WTC11 (cell line): ENCODE measurements at regions not wholly inside any gene's neighbourhood (a gene's known extent, or its start where the extent isn't known, plus 50 kb on each side); places are given as distances from the start of the nearest gene placed in this dataset.

Experiments
- ATAC-seq: fragments of 200-7000 bp; cut with Tn5 transposase; 2 replicates; pipeline ENCODE4 v1.10.0; 2021; ENCODE audit warnings: mild to moderate bottlenecking, moderate library complexity
- CTCF ChIA-PET: fragments of 300-600 bp; sonication (Branson Sonifier 250); formaldehyde crosslinking; loops from one replicate; lab custom pipeline; 2021; ENCODE audit warnings: antibody characterized with exemption; lab: Charles Lee
- POLR2A ChIA-PET: fragments of 350-600 bp; sonication (Branson Sonifier 250); formaldehyde crosslinking; loops from one replicate; lab custom pipeline; 2021; ENCODE audit warnings: antibody characterized with exemption; lab: Charles Lee
- DNase-seq: peaks from one replicate; pipeline ENCODE4 v3.0.0; 2021; ENCODE audit warnings: low spot score
- H3K27ac Mint-ChIP-seq: 2 replicates; pipeline ENCODE4 v1.8.0; 2021; ENCODE audit warnings: mixed read lengths
- H3K27me3 Mint-ChIP-seq: 2 replicates; pipeline ENCODE4 v1.8.0; 2021; ENCODE audit warnings: low read depth, mild to moderate bottlenecking, moderate library complexity, mixed read lengths
- H3K36me3 Mint-ChIP-seq: 2 replicates; pipeline ENCODE4 v1.8.0; 2021; ENCODE audit warnings: mixed read lengths
- H3K4me1 Mint-ChIP-seq: 2 replicates; pipeline ENCODE4 v1.8.0; 2022; ENCODE audit warnings: mixed read lengths
- H3K4me3 Mint-ChIP-seq: 2 replicates; pipeline ENCODE4 v1.8.0; 2021; ENCODE audit warnings: mild to moderate bottlenecking, moderate library complexity, mixed read lengths
- H3K9me3 Mint-ChIP-seq: 2 replicates; pipeline ENCODE4 v1.8.0; 2021; ENCODE audit warnings: mixed read lengths
- GRHL2 ChIP-seq: fragments of 250-450 bp; sonication (Bioruptor Pico); IDR thresholded peaks from 2 replicates; pipeline ENCODE4 v1.8.0; 2022; ENCODE audit warnings: mild to moderate bottlenecking, moderate library complexity; ENCODE audit not compliant: insufficient replicate concordance, severe bottlenecking
- JAZF1 ChIP-seq: fragments of 250-450 bp; sonication (Bioruptor Pico); IDR thresholded peaks from 2 replicates; pipeline ENCODE4 v1.9.0; 2021; ENCODE audit warnings: moderate library complexity, mild to moderate bottlenecking, inconsistent platforms
- NFYB ChIP-seq: sonication (generic); formaldehyde crosslinking; conservative IDR thresholded peaks from 2 replicates; pipeline ENCODE4 v1.8.0; 2022; ENCODE audit warnings: low read depth, missing genetic modification reagents
- RELA ChIP-seq: sonication (generic); formaldehyde crosslinking; IDR thresholded peaks from 2 replicates; pipeline ENCODE4 v1.8.1; 2022; ENCODE audit warnings: missing genetic modification reagents, mild to moderate bottlenecking, borderline replicate concordance
- RORB ChIP-seq: fragments of 250-450 bp; sonication (Bioruptor Pico); IDR thresholded peaks from 2 replicates; pipeline ENCODE4 v1.9.0; 2021; ENCODE audit warnings: mild to moderate bottlenecking
- SMAD3 ChIP-seq: sonication (generic); formaldehyde crosslinking; IDR thresholded peaks from 2 replicates; pipeline ENCODE4 v1.8.0; 2022; ENCODE audit warnings: missing genetic modification reagents, mild to moderate bottlenecking, borderline replicate concordance
- SOX15 ChIP-seq: fragments of 250-450 bp; sonication (Bioruptor Pico); IDR thresholded peaks from 2 replicates; pipeline ENCODE4 v1.9.0; 2021; ENCODE audit warnings: mild to moderate bottlenecking
- ZNF232 ChIP-seq: sonication (generic); formaldehyde crosslinking; IDR thresholded peaks from 2 replicates; pipeline ENCODE4 v1.8.0; 2022; ENCODE audit warnings: mild to moderate bottlenecking, missing genetic modification reagents
- ZNF263 ChIP-seq: sonication (generic); formaldehyde crosslinking; IDR thresholded peaks from 2 replicates; pipeline ENCODE4 v1.8.1; 2022; ENCODE audit warnings: low read depth, mild to moderate bottlenecking, moderate library complexity, missing genetic modification reagents
- TF ChIP-seq, protein P1 (sequence below): fragments of 250-450 bp; sonication (Bioruptor Pico); IDR thresholded peaks from 2 replicates; pipeline ENCODE4 v1.9.0; 2021; ENCODE audit warnings: mild to moderate bottlenecking, borderline replicate concordance
- TF ChIP-seq, protein P2 (sequence below): fragments of 250-450 bp; sonication (Bioruptor Pico); IDR thresholded peaks from 2 replicates; pipeline ENCODE4 v1.8.0; 2021; ENCODE audit warnings: mild to moderate bottlenecking
- TF ChIP-seq, protein P3 (sequence below): sonication (generic); formaldehyde crosslinking; IDR thresholded peaks from 2 replicates; pipeline ENCODE4 v1.8.0; 2022; ENCODE audit warnings: missing genetic modification reagents
- TF ChIP-seq, protein P4 (sequence below): sonication (generic); formaldehyde crosslinking; IDR thresholded peaks from 2 replicates; pipeline ENCODE4 v1.8.1; 2022; ENCODE audit warnings: low read depth, missing genetic modification reagents, borderline replicate concordance
- TF ChIP-seq, protein P5 (sequence below): fragments of 250-450 bp; sonication (Bioruptor Pico); IDR thresholded peaks from 2 replicates; pipeline ENCODE4 v1.9.0; 2021; ENCODE audit warnings: mild to moderate bottlenecking
- TF ChIP-seq, protein P6 (sequence below): sonication (generic); formaldehyde crosslinking; IDR thresholded peaks from 2 replicates; pipeline ENCODE4 v1.8.1; 2023; ENCODE audit warnings: mild to moderate bottlenecking, missing genetic modification reagents

DNA sequence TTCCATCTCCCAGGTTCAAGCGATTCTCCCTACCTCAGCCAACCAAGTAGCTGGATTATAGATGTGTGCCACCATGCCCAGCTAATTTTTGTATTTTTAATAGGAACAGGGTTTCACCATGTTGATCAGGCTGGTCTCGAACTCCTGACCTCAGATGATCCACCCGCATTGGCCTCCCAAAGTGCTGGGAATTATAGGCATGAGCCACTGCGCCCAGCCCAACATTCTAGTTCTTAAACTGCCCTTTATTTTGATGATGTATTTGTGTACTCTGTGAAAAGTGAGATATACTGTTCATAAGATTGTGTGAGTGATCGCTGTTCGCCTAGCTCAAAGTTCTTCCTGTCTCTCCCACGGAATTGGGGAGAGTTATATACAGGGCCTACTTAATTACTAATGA, 93.1 kb downstream of the HFE start (continued):
- no peak for TF ChIP-seq RELA (CRISPR knock-in tag)
- no peak for TF ChIP-seq SMAD3 (CRISPR knock-in tag)
- TF ChIP-seq JAZF1 (CRISPR knock-in tag): no peak
- TF ChIP-seq, protein P1, sequence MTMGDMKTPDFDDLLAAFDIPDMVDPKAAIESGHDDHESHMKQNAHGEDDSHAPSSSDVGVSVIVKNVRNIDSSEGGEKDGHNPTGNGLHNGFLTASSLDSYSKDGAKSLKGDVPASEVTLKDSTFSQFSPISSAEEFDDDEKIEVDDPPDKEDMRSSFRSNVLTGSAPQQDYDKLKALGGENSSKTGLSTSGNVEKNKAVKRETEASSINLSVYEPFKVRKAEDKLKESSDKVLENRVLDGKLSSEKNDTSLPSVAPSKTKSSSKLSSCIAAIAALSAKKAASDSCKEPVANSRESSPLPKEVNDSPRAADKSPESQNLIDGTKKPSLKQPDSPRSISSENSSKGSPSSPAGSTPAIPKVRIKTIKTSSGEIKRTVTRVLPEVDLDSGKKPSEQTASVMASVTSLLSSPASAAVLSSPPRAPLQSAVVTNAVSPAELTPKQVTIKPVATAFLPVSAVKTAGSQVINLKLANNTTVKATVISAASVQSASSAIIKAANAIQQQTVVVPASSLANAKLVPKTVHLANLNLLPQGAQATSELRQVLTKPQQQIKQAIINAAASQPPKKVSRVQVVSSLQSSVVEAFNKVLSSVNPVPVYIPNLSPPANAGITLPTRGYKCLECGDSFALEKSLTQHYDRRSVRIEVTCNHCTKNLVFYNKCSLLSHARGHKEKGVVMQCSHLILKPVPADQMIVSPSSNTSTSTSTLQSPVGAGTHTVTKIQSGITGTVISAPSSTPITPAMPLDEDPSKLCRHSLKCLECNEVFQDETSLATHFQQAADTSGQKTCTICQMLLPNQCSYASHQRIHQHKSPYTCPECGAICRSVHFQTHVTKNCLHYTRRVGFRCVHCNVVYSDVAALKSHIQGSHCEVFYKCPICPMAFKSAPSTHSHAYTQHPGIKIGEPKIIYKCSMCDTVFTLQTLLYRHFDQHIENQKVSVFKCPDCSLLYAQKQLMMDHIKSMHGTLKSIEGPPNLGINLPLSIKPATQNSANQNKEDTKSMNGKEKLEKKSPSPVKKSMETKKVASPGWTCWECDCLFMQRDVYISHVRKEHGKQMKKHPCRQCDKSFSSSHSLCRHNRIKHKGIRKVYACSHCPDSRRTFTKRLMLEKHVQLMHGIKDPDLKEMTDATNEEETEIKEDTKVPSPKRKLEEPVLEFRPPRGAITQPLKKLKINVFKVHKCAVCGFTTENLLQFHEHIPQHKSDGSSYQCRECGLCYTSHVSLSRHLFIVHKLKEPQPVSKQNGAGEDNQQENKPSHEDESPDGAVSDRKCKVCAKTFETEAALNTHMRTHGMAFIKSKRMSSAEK: no peak
- TF ChIP-seq GRHL2 (CRISPR knock-in tag): no peak
- TF ChIP-seq, all 79 proteins: peak for 0

DNA sequence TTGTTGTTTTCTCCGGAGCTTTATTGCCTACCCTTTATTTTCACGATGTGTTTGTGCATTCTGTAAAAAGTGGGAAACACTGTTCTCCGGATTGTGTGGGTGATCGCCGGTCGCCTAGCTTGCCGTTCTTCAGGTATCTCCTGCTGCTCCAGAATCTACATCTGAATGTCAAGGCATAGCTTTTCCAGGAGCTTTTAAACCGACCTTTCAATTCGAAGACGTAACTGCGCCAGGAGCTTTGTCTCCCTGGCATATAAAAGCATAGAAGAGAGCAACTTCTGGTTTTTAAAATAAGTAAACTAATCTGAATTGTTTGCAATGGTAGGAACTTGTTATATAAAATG, 96.0 kb downstream of the HFE start:
- TF ChIP-seq, protein P2, sequence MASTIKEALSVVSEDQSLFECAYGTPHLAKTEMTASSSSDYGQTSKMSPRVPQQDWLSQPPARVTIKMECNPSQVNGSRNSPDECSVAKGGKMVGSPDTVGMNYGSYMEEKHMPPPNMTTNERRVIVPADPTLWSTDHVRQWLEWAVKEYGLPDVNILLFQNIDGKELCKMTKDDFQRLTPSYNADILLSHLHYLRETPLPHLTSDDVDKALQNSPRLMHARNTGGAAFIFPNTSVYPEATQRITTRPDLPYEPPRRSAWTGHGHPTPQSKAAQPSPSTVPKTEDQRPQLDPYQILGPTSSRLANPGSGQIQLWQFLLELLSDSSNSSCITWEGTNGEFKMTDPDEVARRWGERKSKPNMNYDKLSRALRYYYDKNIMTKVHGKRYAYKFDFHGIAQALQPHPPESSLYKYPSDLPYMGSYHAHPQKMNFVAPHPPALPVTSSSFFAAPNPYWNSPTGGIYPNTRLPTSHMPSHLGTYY (CRISPR knock-in tag): no peak
- TF ChIP-seq SOX15 (CRISPR knock-in tag): no peak
- TF ChIP-seq, protein P3, sequence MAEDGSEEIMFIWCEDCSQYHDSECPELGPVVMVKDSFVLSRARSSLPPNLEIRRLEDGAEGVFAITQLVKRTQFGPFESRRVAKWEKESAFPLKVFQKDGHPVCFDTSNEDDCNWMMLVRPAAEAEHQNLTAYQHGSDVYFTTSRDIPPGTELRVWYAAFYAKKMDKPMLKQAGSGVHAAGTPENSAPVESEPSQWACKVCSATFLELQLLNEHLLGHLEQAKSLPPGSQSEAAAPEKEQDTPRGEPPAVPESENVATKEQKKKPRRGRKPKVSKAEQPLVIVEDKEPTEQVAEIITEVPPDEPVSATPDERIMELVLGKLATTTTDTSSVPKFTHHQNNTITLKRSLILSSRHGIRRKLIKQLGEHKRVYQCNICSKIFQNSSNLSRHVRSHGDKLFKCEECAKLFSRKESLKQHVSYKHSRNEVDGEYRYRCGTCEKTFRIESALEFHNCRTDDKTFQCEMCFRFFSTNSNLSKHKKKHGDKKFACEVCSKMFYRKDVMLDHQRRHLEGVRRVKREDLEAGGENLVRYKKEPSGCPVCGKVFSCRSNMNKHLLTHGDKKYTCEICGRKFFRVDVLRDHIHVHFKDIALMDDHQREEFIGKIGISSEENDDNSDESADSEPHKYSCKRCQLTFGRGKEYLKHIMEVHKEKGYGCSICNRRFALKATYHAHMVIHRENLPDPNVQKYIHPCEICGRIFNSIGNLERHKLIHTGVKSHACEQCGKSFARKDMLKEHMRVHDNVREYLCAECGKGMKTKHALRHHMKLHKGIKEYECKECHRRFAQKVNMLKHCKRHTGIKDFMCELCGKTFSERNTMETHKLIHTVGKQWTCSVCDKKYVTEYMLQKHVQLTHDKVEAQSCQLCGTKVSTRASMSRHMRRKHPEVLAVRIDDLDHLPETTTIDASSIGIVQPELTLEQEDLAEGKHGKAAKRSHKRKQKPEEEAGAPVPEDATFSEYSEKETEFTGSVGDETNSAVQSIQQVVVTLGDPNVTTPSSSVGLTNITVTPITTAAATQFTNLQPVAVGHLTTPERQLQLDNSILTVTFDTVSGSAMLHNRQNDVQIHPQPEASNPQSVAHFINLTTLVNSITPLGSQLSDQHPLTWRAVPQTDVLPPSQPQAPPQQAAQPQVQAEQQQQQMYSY (CRISPR knock-in tag): 0 out of 2 replicates have a peak, but pooled peaks have one; percentile 20
- TF ChIP-seq, protein P4, sequence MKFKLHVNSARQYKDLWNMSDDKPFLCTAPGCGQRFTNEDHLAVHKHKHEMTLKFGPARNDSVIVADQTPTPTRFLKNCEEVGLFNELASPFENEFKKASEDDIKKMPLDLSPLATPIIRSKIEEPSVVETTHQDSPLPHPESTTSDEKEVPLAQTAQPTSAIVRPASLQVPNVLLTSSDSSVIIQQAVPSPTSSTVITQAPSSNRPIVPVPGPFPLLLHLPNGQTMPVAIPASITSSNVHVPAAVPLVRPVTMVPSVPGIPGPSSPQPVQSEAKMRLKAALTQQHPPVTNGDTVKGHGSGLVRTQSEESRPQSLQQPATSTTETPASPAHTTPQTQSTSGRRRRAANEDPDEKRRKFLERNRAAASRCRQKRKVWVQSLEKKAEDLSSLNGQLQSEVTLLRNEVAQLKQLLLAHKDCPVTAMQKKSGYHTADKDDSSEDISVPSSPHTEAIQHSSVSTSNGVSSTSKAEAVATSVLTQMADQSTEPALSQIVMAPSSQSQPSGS (CRISPR knock-in tag): no peak
- TF ChIP-seq, all 79 proteins: peak for 1
- DNase-seq (peak; percentile 39), ATAC-seq (peak; percentile 52)
- CTCF ChIA-PET: interaction anchor here (1.4 to 1.8 kb wide), 3 partner anchors 10 to 24 kb away, joined by 4 to 14 read pairs (median 7); a partner anchor contains a TSS
- H3K27ac Mint-ChIP-seq: peak overlapping the region; percentile 99
- H3K27me3 Mint-ChIP-seq: no peaks in the 10 kb centered on the region
- POLR2A ChIA-PET: interaction anchor here (0.6 to 9.1 kb wide), 53 partner anchors 7 to 1710 kb away, joined by 3 to 471 read pairs (median 8); a partner anchor contains a TSS
- no peaks in the 10 kb centered on the region for H3K36me3 Mint-ChIP-seq
- no peaks in the 10 kb centered on the region for H3K9me3 Mint-ChIP-seq
- H3K4me1 Mint-ChIP-seq: peaks cover 45% of the 10 kb centered on the region
- H3K4me3 Mint-ChIP-seq: peak overlapping the region; percentile 90

DNA sequence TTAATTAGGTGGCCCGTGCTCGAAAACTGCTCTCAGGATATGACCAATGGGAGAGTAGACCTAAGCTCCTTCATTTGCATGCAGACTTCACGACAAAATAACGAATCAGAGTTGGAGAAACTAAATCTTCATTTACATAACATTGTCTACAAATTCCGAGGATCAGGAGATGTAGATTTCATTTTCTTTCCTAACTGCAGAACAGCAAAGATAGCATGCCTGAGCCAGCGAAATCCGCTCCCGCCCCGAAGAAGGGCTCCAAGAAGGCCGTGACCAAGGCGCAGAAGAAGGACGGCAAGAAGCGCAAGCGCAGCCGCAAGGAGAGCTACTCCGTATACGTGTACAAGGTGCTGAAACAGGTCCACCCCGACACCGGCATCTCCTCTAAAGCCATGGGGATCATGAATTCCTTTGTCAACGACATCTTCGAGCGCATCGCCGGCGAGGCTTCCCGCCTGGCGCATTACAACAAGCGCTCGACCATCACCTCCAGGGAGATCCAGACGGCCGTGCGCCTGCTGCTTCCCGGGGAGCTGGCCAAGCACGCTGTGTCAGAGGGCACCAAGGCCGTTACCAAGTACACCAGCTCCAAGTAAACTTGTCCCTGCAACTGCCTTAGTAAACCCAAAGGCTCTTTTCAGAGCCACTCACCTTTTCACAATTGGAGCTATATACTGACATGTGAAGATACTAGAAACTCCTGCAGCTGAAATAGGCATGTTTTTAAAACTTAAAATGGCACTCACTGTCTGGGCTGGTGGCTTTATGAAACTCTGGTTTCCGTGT, 96.5 kb downstream of the HFE start:
- peak overlapping the region; percentile 99 for H3K27ac Mint-ChIP-seq
- CTCF ChIA-PET: interaction anchor here (1.4 to 1.8 kb wide), 3 partner anchors 11 to 25 kb away, joined by 4 to 14 read pairs (median 7); a partner anchor contains a TSS
- H3K9me3 Mint-ChIP-seq: no peaks in the 10 kb centered on the region
- DNase-seq (peak; percentile 74), ATAC-seq (peak; percentile 78)
- POLR2A ChIA-PET: interaction anchor here (0.6 to 9.1 kb wide), 53 partner anchors 8 to 1709 kb away, joined by 3 to 471 read pairs (median 8); a partner anchor contains a TSS
- H3K36me3 Mint-ChIP-seq: no peaks in the 10 kb centered on the region
- peaks cover 45% of the 10 kb centered on the region for H3K4me1 Mint-ChIP-seq
- H3K27me3 Mint-ChIP-seq: no peaks in the 10 kb centered on the region
- peak overlapping the region; percentile 90 for H3K4me3 Mint-ChIP-seq
- TF ChIP-seq RORB: no peak
- TF ChIP-seq ZNF263 (CRISPR knock-in tag): no peak
- TF ChIP-seq ZNF232 (CRISPR knock-in tag): 0 out of 2 replicates have a peak, but pooled peaks have one; percentile 15
- peak; percentile 57 for TF ChIP-seq NFYB (CRISPR knock-in tag)
- TF ChIP-seq, protein P5, sequence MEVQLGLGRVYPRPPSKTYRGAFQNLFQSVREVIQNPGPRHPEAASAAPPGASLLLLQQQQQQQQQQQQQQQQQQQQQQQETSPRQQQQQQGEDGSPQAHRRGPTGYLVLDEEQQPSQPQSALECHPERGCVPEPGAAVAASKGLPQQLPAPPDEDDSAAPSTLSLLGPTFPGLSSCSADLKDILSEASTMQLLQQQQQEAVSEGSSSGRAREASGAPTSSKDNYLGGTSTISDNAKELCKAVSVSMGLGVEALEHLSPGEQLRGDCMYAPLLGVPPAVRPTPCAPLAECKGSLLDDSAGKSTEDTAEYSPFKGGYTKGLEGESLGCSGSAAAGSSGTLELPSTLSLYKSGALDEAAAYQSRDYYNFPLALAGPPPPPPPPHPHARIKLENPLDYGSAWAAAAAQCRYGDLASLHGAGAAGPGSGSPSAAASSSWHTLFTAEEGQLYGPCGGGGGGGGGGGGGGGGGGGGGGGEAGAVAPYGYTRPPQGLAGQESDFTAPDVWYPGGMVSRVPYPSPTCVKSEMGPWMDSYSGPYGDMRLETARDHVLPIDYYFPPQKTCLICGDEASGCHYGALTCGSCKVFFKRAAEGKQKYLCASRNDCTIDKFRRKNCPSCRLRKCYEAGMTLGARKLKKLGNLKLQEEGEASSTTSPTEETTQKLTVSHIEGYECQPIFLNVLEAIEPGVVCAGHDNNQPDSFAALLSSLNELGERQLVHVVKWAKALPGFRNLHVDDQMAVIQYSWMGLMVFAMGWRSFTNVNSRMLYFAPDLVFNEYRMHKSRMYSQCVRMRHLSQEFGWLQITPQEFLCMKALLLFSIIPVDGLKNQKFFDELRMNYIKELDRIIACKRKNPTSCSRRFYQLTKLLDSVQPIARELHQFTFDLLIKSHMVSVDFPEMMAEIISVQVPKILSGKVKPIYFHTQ (CRISPR knock-in tag): peak; percentile 51; the same call in 1 of the 2 replicates
- TF ChIP-seq, protein P6, sequence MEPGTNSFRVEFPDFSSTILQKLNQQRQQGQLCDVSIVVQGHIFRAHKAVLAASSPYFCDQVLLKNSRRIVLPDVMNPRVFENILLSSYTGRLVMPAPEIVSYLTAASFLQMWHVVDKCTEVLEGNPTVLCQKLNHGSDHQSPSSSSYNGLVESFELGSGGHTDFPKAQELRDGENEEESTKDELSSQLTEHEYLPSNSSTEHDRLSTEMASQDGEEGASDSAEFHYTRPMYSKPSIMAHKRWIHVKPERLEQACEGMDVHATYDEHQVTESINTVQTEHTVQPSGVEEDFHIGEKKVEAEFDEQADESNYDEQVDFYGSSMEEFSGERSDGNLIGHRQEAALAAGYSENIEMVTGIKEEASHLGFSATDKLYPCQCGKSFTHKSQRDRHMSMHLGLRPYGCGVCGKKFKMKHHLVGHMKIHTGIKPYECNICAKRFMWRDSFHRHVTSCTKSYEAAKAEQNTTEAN: no peak
